Ovary (tissue), 3 donors: ENCODE measurements at regions not wholly inside any gene's neighbourhood (a gene's known extent, or its start where the extent isn't known, plus 50 kb on each side); places are given as distances from the start of the nearest gene placed in this dataset.

Experiments
- CTCF ChIP-seq, 3 donors: fragments of 450-650 bp in 2 of 3; fragments of 200-600 bp in 1 of 3; IDR thresholded peaks; one replicate each; pipeline versions ENCODE4 v1.5.1 to v1.8.0; 2016 to 2022; ENCODE audit warnings: antibody characterized with exemption in 3 of 3, mild to moderate bottlenecking in 1 of 3
- EP300 ChIP-seq: sonication (generic); formaldehyde crosslinking; IDR thresholded peaks from one replicate; pipeline ENCODE4 v1.6.1; 2017; ENCODE audit warnings: antibody characterized with exemption
- POLR2A ChIP-seq: fragments of 450-650 bp; IDR thresholded peaks from one replicate; pipeline ENCODE4 v1.6.1; 2017; ENCODE audit warnings: antibody characterized with exemption, mild to moderate bottlenecking, moderate library complexity
- donor health status: DM: no; HTN: no; CAD: no.

DNA sequence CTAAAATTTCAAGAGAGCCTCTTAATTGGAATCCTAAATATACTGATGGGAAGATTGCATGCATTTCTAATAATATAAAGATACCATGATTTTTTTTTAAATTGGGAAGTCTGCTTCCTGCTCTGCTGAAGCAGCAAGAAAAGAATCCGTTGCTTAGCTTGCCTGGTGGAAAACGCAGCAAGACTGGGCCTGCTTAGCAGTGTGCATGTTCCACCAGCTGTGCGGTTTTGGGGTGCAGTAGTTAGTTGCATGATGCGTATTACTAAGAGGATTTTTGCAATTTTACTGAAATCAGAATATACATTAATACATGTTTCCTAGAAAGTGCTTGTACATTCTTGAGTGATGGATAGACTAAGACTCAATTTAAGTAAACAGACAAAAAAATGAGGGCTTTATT, 319.9 kb downstream of the CMPK2 start:
- no peak for TF ChIP-seq EP300
- no peak for TF ChIP-seq POLR2A
- TF ChIP-seq CTCF (IDR thresholded peaks at IDR 0.05) = no peak
